HK-2 (cell line): ENCODE measurements at regions not wholly inside any gene's neighbourhood (a gene's known extent, or its start where the extent isn't known, plus 50 kb on each side); places are given as distances from the start of the nearest gene placed in this dataset.
"Not testable (repeated sequence)": the region's sequence is repeated elsewhere in the genome, so short reads cannot be mapped to it uniquely, and the experiment has no call there.

Source experiments
- DNase-seq: peaks from one replicate; pipeline ENCODE4 v3.0.0-alpha.2; 2018; ENCODE audit not compliant: unreplicated experiment

DNA sequence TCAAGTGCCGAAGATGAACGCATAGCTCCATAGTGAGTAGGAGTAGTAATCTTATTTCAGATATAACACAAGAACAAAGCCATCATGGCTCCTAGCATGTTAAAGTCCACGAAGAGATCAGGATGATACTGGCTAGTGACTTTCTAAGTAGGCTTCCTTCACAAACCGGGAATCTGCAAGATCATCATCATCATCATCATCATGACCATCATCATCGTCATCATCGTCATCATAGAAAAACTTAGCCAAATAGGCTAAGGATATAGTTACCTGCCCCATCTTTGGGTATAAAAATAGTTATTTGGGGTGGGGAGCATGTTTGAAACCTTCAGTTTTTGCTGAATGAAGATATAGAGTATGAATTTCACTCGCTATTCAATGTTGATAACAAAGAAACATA is 57.9 kb downstream of the PYDC2 start:
- DNase-seq: no peak

DNA sequence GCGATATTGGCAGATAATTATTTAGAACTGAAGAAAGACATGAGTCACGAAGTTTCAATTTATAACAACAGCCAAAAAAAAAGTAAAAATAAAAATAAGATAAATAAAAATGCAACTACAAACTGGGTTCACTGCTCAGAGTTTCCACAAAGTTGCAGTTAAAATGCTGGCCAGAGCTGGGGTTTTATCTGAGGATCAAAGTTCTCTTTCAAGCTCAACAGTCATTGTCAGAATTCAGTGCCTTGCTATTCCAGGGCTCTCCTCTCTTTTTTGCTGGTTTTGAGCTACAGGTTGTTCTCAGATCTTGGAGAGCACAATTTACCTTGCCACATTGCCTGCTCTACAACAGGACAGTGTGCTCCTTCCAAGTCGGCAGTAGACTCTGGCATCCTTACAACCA is 60.1 kb downstream of the PYDC2 start:
- no peak for DNase-seq

DNA sequence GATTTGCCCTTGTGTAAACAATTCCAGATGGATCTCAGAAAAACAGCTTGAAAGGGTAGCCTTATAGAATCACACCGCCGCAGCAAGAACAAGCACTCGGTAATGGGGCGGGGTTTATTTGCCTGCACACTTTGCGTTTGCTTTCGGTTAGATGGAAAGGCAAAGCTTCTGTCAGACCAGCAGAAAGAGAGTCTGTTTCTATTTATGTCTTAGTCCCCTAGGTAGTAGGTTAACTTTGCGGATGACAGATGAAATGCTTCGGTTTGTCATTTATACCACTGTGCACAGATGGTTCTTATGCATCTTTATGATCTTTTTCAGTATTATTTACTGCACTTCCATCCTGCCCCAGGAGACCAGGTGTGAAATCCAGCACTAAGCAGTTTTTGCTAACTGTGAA is 62.2 kb downstream of the PYDC2 start:
- no peak for DNase-seq

DNA sequence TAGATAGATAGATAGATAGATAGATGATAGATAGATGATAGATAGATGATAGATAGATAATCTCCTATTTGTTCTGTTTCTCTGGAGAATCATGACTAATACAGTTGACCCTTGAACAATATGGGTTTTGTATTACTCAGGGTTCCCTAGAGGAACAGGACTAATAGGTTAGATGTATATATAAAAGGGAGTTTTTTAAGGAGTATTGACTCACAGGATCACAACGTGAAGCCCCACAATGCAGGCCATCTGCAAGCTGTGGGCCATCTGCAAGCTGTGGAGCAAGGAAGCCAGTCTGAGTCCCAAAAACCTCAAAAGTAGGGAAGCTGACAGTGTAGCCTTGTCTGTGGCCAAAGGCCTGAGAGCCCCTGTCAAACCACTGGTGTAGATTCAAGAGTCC is 67.6 kb downstream of the PYDC2 start:
- no peak for DNase-seq

DNA sequence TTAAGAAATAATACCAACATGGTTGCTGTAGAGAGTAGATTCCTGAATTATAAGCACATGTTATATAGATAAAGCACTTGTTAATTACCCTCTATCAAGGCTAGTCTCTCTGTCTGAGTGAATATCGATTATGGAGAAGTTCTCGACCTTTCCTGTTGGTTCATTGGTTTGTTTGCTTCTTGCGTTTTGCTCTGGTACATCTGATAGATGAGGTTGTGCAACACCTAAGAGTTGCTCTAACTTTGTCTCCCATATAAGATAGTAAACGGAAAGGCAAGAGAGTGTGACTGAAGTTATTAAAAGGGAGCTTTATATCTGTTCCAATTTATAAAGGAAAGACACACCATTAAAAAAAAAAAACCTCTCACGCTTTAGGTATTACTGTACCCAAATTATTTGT is 69.0 kb downstream of the PYDC2 start:
- no peak for DNase-seq

DNA sequence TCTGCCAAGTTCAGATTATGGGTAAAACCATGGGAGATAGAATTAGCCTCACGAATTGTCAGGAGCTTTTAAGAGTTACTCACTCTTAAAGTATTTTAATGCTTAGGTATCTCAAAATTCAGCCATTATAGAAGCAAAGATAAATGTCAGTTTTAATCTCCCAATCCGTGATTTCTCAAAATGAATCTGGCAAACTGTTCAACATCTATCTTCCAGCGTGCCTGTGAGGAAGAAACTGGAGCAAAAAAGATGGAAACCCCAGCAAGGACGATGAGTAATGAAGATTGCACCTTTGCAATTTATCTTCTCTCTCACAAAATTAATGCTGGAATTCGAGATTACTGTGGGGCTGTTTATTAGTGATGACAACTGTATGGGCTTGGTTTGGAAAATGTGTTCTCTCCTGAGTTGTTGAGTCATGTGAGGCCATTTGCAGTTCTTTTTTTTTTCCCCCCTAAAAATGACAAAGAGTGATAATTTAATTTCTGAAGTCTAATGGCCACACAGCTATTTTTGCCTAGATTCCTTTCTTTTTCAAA is 70.5 kb downstream of the PYDC2 start:
- DNase-seq: no peak

DNA sequence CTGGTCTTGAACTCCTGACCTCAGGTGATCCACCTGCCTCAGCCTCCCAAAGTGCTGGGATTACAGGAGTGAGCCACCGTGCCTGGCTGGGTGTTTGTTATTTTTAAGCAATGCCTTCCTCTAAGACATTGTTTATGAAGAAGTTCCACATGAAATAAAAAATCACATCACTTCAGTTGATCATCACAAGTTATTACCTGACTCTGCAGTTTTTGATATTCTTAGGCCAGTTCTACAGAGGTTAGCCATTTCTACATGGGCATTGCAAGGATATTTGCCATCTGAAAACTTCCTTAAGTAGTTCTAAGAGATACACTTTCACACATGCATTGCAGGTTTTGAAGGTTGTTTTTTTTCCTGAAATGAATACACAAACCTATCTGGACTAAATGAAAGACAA is 82.1 kb downstream of the PYDC2 start:
- no peak for DNase-seq

DNA sequence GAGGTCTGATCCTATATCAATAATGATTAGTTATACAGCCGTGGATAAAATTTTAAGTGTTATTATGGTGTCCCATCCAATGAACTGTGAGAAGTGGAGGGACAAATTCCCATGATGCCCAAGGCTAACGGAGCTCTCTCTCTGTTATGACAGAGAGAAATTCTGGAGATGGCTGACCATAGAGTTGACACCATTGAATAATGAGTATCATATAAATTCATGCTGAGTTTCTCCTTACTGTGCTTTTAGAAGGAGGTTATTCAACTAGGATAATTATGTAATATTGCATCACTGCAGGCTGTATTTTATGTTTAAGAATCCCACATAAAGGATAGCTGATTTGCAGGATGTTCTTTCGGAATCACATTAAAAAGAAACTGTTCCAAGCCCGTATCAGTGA is 82.9 kb downstream of the PYDC2 start:
- DNase-seq: no peak

DNA sequence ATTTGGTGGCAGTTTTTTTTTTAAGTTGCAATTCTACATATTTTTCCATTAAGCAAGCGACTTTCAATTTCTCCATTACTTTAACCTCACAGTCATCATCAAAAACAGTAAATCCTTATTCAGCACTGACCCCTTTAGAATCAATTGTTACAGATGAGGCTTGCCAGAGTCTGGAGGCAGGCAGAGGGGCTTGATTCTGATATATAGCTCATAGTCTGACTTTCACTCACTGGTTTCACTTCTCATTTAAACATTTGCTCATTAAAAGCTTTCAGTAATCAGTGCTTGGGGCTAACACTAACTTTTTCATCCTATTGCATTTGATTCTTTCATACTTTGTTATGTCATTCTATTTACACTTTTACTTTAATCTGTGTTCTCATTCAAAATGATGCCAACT is 88.4 kb downstream of the PYDC2 start:
- no peak for DNase-seq

DNA sequence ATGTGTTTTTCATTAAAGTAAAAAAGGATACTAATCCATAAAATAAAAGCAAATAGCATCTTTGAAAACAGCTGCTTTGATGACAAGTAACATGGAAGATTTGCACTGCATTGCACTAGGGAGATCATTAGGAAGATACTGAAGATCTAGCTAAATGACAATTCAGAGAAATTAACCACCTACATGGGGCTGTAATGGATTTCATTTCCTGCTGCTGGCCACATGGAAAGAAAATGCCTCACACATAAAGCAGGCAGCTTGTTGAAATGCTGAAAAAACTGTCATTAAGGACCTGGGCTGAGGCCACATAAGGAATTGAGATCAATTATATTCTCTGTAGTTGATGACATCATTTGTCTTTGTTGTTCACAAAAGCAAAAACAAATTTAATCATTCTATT is 94.1 kb downstream of the PYDC2 start:
- no peak for DNase-seq

DNA sequence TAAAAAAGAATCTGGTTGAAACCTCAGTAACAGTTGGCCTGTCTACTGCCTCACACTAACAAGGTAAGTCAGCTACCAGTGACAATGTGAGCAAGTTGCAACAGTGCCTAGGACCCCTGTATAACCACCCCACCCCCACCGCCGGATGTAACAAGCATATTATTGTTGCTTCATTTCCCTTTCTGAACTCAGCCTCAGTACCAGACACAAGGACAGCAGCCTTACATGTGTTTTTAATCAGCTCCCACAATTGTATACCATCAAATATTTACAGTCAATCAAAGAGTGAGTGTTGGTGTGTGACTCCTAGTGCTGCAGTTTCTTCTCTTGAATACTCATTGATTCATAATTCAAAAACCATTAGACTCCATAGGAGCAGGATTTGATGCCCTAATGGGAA is 96.4 kb downstream of the PYDC2 start:
- DNase-seq: no peak

DNA sequence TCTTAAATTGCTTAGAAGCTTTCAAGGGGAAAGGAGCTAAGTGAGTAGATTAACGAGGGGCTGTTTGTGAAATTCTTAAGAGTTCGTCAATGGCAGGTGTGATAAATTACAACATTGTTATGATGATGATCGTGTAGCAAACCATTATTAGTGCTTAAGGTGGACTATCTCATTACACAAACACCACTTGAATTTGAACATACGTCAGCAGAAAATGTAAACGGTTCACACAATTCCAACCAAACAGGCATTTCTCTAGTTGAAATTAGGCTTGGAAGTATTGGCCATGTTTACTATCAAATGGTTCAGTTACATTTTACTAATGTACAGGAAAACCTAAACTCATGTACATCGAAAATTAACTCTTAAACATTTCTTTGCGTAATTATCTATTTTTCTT is 102.8 kb downstream of the PYDC2 start:
- DNase-seq: no peak

DNA sequence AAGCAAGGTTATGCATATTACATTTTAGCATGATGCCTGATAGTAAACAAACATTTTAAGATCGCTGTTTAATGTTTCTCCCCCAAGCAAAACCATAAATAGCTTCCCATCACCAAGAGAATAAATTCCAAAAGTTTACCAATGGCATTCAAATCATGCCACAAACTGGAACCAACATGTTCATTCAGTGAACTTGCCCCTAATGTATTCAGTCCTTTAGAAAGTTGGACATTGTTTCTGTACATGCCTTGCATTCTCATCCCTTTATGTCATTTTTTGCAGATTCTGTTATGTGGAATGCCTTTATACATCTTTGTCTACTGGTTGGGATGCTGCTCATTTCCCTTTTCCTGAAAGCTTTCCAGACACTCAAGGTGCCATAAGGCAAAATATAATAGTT is 105.5 kb downstream of the PYDC2 start:
- DNase-seq: no peak

DNA sequence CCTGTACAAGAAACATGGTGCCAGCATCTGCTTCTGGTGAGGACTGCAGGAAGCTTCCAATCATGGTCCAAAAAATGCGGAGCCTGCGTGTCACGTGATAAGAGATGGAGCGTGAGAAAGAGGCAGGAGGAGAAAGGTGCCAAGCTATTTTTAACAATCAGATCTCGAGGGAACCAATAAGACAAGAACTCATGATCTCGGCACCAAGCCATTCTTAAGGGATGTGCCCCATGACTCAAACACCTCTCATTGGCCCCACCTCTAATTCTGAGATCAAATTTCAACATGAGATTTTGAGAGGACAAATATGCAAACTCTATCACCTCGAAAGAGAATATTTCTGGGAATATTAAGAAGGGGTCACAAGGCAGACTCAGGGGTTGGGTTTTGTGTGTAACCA is 107.2 kb downstream of the PYDC2 start:
- no peak for DNase-seq

DNA sequence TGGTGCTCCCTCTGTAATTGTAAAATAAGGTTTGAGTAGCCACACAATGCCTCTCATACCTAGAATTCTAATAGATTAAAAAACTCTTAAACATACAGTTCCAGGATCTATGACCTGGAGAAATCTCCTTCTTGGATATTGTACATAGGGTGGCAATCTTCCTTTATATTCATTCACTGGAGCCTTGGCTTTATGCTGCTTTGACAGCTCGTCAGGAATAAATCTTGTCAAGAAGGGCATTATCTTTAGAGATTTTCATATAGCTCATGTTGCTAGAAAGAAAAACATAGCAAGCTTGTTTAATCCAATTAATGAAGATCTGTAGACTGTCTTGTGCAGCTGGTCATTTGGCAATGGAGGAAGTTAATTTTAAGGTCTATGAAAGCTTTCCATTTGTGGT is 131.1 kb downstream of the PYDC2 start:
- DNase-seq: no peak

DNA sequence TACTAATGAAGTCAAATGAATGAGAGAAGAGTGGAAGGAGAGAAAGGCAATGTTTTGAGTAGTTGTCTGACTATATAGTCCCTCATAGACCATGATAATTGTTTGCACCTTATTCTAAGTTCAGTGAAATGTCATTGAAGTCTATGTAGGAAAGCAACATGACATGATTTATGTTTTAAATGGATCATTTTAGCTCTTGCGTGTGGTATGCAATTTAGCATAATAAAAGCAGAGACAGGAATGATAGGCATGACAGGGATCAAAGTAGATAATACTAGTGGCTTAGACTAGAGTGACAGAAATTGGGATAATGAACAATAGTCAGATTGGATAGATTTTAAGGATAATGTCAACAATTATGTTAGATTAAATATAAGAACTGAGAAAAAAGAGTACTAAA is 132.5 kb downstream of the PYDC2 start:
- no peak for DNase-seq

DNA sequence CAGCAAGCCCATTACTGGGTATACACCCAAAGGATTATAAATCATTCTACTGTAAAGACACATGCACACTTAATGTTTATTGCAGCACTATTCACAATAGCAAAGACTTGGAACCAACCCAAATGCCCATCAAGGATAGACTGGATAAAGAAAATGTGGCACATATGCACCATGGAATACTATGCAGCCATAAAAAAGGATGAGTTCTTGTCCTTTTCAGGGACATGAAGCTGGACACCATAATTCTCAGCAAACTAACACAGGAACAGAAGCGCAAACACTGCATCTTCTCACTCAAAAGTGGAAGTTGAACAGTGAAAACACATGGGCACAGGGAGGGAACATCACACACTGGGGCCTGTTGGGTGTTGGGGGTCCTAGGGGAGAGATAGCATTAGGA is 154.5 kb downstream of the PYDC2 start:
- DNase-seq: not testable (repeated sequence)

DNA sequence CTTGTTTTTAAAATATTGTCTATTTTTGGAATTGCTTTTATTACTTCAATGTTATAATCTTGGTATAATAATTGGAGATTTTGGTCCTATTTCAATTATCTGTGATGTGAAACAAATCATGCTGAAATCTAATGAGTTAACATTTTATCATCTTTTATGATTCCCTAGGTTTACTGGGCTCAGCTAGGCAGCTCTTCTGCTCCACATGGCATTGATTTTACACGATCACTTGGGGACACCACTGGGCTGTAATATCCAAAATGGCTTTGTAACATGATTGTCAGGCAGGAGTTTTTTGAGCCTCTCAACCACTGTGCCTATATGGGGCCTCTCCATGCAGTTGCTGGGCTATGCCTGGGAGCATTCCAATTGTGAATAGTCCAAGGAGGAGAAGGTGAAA is 163.3 kb downstream of the PYDC2 start:
- no peak for DNase-seq

DNA sequence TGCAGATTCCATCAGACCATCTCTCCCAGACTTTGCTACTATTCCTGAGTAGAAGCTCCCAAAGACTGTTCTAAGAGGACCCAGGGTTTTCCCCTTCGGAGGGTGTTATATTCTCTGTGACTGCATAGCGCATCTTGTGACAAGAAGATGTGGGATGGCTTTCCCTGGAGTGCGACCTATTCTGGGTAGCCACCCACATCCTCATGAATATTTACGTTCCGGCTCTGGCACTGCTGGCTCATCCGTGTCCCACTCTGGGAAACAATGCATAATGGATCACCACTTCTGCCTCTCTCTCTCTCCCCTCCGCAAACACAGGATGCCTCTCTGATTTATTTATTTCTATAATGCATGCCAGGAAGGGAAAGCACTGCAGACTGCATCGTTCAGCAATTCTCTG is 166.1 kb downstream of the PYDC2 start:
- DNase-seq: no peak

DNA sequence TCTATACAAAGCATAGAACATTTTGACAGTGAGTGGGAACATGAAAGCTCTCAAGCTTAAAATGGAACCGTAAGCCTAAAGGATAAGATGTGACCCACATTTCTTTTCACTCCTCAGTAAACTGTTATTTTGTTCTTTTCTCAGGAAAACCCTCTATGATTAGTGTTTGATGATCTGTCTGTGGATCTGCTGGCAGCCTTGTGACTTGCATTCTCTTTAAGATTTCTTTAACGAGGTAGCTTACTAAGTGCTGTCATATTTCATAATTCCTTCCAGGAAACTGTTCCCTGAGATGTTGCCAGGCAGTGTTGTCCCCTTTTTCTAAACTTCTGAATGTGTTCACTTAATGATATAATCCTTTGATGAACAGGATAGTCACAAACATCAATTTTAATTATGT is 167.6 kb downstream of the PYDC2 start:
- no peak for DNase-seq

DNA sequence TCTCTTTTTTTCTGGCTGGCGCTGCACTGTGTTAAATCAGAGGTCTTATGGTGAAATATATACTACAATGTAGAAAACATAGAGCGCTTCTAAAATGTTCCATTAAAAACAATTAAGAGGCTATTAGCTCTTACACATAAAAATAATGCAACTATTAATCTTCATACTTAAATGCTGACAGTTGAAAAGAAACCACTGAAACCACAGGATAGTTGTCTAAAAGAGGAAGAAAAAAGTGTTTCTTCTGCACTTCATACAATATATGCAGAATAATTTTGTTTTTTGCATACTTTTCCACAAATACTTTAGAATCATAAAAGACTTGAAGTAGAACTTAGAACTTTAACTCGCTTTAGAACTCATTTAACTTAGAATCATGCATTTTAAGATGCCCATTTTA is 170.5 kb downstream of the PYDC2 start:
- no peak for DNase-seq

DNA sequence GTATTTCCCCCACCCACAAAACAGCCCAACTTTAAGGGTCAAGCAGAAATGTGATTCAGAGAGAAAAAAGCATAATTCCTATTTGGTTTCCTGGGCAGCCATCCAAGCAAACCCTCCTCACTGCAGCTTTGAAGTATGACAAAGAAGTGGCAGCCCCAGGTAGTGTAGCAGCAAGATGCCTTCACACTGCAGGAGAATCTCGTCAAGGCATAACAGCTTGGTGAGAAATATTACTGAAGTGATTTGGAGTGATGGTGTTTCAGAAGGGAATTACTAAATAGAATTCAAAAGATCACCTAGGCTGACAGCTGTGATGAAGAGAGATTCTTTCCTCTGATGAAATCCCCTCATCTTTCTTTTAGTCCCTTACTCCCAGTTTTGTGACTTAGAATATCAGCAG is 173.9 kb downstream of the PYDC2 start:
- DNase-seq: no peak

DNA sequence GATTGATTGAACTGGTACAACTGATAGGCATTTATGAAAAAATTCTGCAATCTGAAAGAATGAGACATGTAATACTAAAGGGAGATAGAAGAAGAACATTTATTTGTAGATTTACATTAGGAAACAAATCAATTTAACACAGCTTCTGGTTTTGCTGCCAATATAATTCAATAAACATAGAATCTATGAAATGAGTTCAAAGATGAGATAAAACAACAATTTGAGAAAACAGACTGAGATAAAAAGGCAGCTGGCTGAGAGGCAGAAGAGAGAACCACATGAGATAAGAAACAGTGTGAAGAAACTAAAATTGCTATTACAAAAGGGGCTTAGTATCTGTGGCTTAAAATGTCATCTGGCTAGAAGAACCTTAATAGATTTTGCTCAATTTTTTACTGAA is 176.6 kb downstream of the PYDC2 start:
- no peak for DNase-seq

DNA sequence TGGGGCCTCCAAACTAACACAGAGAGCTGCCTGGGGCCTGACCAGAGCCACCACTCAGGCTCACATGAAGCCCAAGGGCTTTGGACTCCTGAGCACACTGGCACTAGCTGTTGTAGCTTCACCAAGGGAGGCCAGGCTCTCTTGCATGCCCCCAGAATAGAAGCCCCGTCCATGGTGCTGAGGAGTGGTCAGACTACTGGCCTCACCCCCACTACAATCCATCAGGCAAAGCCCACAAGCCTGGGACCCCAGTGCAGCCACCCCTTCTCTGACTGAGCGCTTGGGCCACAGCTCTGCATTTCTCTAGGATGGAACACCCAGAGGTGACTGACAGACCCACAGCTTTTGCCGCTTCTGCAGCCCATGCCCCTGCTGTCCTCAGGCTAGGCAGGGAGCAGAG is 180.8 kb downstream of the PYDC2 start:
- DNase-seq: no peak

DNA sequence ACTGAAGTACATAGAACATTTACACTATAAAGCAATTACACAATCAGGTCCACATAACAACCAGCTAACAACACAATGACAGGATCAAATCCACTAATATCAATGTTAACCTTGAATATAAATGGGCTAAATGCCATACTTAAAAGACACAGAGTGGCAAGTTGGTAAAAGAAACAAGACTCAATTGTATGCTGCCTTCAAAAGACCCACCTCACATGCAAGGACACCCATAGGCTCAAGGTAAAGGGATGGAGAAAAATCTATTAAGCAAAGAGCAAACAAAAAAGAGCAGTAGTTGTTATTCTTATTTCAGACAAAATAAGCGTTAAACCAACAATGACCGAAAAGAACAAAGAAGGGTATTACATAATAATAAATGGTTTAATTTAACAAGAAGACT is 183.3 kb downstream of the PYDC2 start:
- DNase-seq: no peak
